Sigmoid colon (tissue), 6 donors: ENCODE measurements at regions not wholly inside any gene's neighbourhood (a gene's known extent, or its start where the extent isn't known, plus 50 kb on each side); places are given as distances from the start of the nearest gene placed in this dataset.

ENCODE experiments used
- DNase-seq: peaks from one replicate; pipeline ENCODE4 v3.0.0-alpha.2; 2019
- H3K27ac ChIP-seq, 4 donors: fragments of 200-600 bp; sonication (generic); one replicate each; pipeline ENCODE4 v1.5.1; 2016 to 2019; ENCODE audit warnings: mild to moderate bottlenecking in 1 of 4
- H3K27me3 ChIP-seq, 3 donors: fragments of 200-600 bp; sonication (generic); one replicate each; pipeline ENCODE4 v1.5.1; 2019; ENCODE audit warnings: mild to moderate bottlenecking in 1 of 3
- H3K36me3 ChIP-seq, 4 donors: fragments of 200-600 bp; sonication (generic); one replicate each; pipeline ENCODE4 v1.5.1; 2016 to 2019
- H3K4me1 ChIP-seq, 4 donors: fragments of 200-600 bp; sonication (generic); one replicate each; pipeline ENCODE4 v1.5.1; 2017 to 2019
- H3K4me3 ChIP-seq, 4 donors: fragments of 200-600 bp; sonication (generic); one replicate each; pipeline ENCODE4 v1.5.1; 2017 to 2019; ENCODE audit warnings: mild to moderate bottlenecking in 2 of 4, moderate library complexity in 1 of 4
- H3K9me3 ChIP-seq, 4 donors: fragments of 200-600 bp in 3 of 4; sonication (generic) in 3 of 4; one replicate each; pipeline versions ENCODE4 v1.5.1 to v1.6.1; 2013 to 2019
- EP300 ChIP-seq, 4 donors: sonication (generic); formaldehyde crosslinking; IDR thresholded peaks; one replicate each; pipeline ENCODE4 v1.6.1; 2017; ENCODE audit warnings: antibody characterized with exemption in 4 of 4
- POLR2A ChIP-seq, 2 donors: fragments of 450-650 bp; IDR thresholded peaks; one replicate each; pipeline ENCODE4 v1.6.1; 2016; ENCODE audit warnings: antibody characterized with exemption in 2 of 2, mild to moderate bottlenecking in 2 of 2, moderate library complexity in 2 of 2
- POLR2AphosphoS5 ChIP-seq, 4 donors: sonication (generic); formaldehyde crosslinking; IDR thresholded peaks; one replicate each; pipeline ENCODE4 v1.6.1; 2017; ENCODE audit warnings: antibody characterized with exemption in 4 of 4
- WGBS, 2 donors: extraction: QIAGEN DNeasy Blood & Tissue Kit; methylation state at CpG; one replicate each; pipeline ENCODE4 v1.1.7; 2013; 5-methylcytosine and 5-hydroxymethylcytosine counted together
- intact Hi-C: fragments of 100-400 bp; cut with DNase I; formaldehyde crosslinking; loops from one replicate; pipeline ENCODE4 v1.15.1; 2023
- TF ChIP-seq, protein P1 (sequence below), 4 experiments: fragments of 450-650 bp in 3 of 4; fragments of 200-600 bp in 1 of 4; IDR thresholded peaks; one replicate each; pipeline ENCODE4 v1.5.1; 2016 to 2019; ENCODE audit warnings: antibody characterized with exemption in 4 of 4, mild to moderate bottlenecking in 3 of 4, moderate library complexity in 2 of 4
- donor health status: healthy with polysubstance abuse.
- donor health status: healthy.

DNA sequence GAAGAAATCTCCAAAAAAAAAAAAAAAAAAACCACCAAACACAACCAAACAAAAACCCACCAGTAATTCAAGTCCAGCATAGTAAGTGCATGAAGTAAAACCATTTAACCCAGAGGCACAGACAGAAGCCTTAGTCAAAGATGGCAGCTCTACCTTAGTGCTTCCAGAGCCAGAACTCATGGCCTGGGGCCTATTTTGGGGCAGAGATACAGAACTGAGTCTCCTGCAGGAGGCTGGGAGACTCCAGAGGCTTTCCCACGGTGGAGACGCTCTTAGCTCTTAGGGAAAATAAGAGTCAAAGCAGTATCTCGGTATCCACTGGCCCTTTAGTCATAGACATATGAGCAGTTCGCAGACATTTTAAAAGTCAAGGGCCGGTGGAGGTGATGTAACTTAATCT lies 129.5 kb downstream of the GPX5 start:
- Histone ChIP-seq H3K27me3 (peaks cover 0 to 37% (median 14%) of the 10 kb centered on the region in 3 donors), H3K9me3 (no peaks in the 10 kb centered on the region), H3K27ac (no peak overlapping the region), H3K4me1 (peaks cover 0 to 19% (median 9%) of the 10 kb centered on the region in 4 donors), H3K4me3 (no peak overlapping the region), H3K36me3 (no peaks in the 10 kb centered on the region)
- no peak for DNase-seq
- WGBS, 2 donors, result 86 to 89% methylated on average over 5 of the region's 5 CpGs
- intact Hi-C loops, result no loop called here
- TF ChIP-seq POLR2AphosphoS5 (IDR thresholded peaks at IDR 0.05) (no peak), POLR2A (IDR thresholded peaks at IDR 0.05) (no peak), EP300 (IDR thresholded peaks at IDR 0.05) (no peak)
- TF ChIP-seq, protein P1, sequence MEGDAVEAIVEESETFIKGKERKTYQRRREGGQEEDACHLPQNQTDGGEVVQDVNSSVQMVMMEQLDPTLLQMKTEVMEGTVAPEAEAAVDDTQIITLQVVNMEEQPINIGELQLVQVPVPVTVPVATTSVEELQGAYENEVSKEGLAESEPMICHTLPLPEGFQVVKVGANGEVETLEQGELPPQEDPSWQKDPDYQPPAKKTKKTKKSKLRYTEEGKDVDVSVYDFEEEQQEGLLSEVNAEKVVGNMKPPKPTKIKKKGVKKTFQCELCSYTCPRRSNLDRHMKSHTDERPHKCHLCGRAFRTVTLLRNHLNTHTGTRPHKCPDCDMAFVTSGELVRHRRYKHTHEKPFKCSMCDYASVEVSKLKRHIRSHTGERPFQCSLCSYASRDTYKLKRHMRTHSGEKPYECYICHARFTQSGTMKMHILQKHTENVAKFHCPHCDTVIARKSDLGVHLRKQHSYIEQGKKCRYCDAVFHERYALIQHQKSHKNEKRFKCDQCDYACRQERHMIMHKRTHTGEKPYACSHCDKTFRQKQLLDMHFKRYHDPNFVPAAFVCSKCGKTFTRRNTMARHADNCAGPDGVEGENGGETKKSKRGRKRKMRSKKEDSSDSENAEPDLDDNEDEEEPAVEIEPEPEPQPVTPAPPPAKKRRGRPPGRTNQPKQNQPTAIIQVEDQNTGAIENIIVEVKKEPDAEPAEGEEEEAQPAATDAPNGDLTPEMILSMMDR (IDR thresholded peaks at IDR 0.05), result no peak

DNA sequence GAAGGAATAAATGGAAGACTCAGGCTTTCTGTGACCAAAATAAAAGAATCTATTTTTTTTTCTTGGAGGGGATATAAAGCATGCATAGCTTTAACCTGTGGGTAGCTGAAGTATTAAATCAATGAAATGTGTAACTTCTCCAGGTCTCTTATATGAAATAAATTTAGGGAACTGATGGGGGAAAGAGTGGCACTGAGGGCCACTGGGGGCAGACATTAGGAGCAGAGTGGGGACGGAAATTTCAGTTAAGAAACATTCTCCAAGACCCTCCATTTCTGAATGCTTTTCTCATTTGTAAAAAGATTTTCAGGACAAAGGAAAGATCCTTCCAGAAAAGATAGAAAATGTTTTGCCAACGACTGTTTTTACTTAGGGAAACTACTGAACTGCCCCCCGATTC lies 131.0 kb downstream of the GPX5 start:
- H3K4me1 ChIP-seq, result peaks cover 0 to 19% (median 9%) of the 10 kb centered on the region in 4 donors
- peaks cover 0 to 44% (median 14%) of the 10 kb centered on the region in 3 donors for H3K27me3 ChIP-seq
- H3K4me3 ChIP-seq, result no peak overlapping the region
- H3K27ac ChIP-seq, result no peak overlapping the region
- intact Hi-C loops, result no loop called here
- DNase-seq, result no peak
- H3K9me3 ChIP-seq, result no peaks in the 10 kb centered on the region
- TF ChIP-seq, protein P1 (IDR thresholded peaks at IDR 0.05), result no peak
- TF ChIP-seq POLR2A (IDR thresholded peaks at IDR 0.05) (no peak), EP300 (IDR thresholded peaks at IDR 0.05) (no peak), POLR2AphosphoS5 (IDR thresholded peaks at IDR 0.05) (no peak)
- no peaks in the 10 kb centered on the region for H3K36me3 ChIP-seq
- WGBS, 2 donors, result 40 to 53% methylated on average over 3 of the region's 3 CpGs

DNA sequence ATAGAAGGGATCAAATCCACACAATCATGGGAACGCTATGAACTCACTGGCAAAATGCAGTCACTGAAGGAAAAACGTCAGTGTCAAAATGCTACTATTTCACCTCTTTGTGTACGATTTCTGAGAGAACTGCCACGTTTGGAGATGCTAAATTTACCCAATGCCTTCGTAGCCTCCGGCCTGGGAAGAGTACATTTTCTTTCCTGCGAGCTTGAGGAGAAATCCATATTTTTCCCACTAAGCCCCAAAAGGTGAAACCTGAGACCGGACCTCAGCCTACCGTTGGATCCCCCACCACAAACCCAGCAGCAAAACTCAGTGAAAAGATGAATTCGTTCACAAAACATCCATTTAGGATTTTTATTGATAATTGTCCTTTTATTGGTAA lies 131.7 kb downstream of the GPX5 start:
- WGBS, 2 donors, result 5 to 17% methylated on average over 10 of the region's 10 CpGs
- no peak for DNase-seq

DNA sequence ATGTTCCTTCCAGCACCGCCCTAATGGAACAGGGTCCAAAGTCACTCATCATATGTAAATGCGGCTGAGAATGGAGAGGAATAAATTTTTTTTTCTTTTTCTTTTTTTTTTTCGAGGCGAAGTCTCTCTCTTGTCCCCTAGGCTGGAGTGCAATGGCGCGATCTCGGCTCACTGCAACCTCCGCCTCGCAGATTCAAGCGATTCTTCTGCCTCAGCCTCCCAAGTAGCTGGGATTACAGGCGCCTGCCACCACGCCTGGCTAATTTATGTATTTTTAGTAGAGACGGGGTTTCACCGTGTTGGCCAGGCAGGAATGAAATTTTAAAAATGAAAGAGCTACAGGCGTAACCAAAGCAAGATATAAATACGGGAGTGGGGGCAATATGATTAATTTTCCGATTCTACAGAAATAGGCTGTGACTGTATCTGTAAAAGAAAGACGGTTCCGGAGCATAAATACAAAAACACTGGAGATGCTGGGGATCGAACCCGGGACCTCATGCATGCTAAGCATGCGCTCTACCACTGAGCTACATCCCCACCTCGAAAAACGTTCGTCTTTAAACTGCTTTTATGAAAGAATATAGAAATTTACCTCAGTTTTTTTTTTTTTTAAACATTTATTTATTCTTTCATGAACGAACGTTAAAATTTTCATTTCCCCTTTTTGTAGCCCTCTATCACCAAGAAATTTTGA lies 132.2 kb downstream of the GPX5 start:
- Histone ChIP-seq H3K27me3 (peaks cover 0 to 53% (median 14%) of the 10 kb centered on the region in 3 donors), H3K9me3 (no peaks in the 10 kb centered on the region), H3K4me3 (peak overlapping the region; percentile 18 to 42 (median 30)), H3K36me3 (no peaks in the 10 kb centered on the region), H3K27ac (no peak overlapping the region), H3K4me1 (peaks cover 0 to 19% (median 9%) of the 10 kb centered on the region in 4 donors)
- 2 to 10% methylated on average over 27 of the region's 27 CpGs for WGBS, 2 donors
- TF ChIP-seq, protein P1 (IDR thresholded peaks at IDR 0.05), result no peak
- TF ChIP-seq POLR2A (IDR thresholded peaks at IDR 0.05), result no peak
- no peak for TF ChIP-seq EP300 (IDR thresholded peaks at IDR 0.05)
- TF ChIP-seq POLR2AphosphoS5 (IDR thresholded peaks at IDR 0.05), result no peak
- DNase-seq, result no peak
- intact Hi-C loops, result no loop called here

More for the DNA sequence above, 131.7 kb downstream of the GPX5 start:
- Histone ChIP-seq H3K27ac (no peak overlapping the region), H3K27me3 (peaks cover 0 to 51% (median 14%) of the 10 kb centered on the region in 3 donors), H3K36me3 (no peaks in the 10 kb centered on the region), H3K4me1 (peaks cover 0 to 19% (median 9%) of the 10 kb centered on the region in 4 donors), H3K9me3 (no peaks in the 10 kb centered on the region), H3K4me3 (peak overlapping the region; percentile 18 to 42 (median 30))
- intact Hi-C loops, result no loop called here
- TF ChIP-seq POLR2AphosphoS5 (IDR thresholded peaks at IDR 0.05) (no peak), EP300 (IDR thresholded peaks at IDR 0.05) (no peak), POLR2A (IDR thresholded peaks at IDR 0.05) (no peak)
- TF ChIP-seq, protein P1 (IDR thresholded peaks at IDR 0.05), result no peak
